H9 (cell line): ENCODE measurements at regions not wholly inside any gene's neighbourhood (a gene's known extent, or its start where the extent isn't known, plus 50 kb on each side); places are given as distances from the start of the nearest gene placed in this dataset.

Experiments
- DNase-seq: peaks from one replicate; pipeline ENCODE4 v3.0.0-alpha.2; 2017
- H2AFZ ChIP-seq: one replicate; pipeline ENCODE4 v1.6.1; 2013; ENCODE audit warnings: mild to moderate bottlenecking, low read length, control low read depth, moderate library complexity
- H2AK5ac ChIP-seq: 2 replicates; pipeline ENCODE4 v1.6.1; 2013; ENCODE audit warnings: low read length, control low read depth, mixed read lengths; ENCODE audit not compliant: insufficient read length
- H2BK120ac ChIP-seq: one replicate; pipeline ENCODE4 v1.6.1; 2013; ENCODE audit warnings: low read depth, mild to moderate bottlenecking, low read length, control low read depth, inconsistent platforms; ENCODE audit not compliant: poor library complexity, severe bottlenecking
- H2BK12ac ChIP-seq: 2 replicates; pipeline ENCODE4 v1.6.1; 2013; ENCODE audit warnings: low read length, control low read depth, mixed read lengths, low read depth; ENCODE audit not compliant: insufficient read length
- H2BK15ac ChIP-seq: 2 replicates; pipeline ENCODE4 v1.6.1; 2013; ENCODE audit warnings: low read depth, low read length, control low read depth
- H2BK20ac ChIP-seq: one replicate; pipeline ENCODE4 v1.6.1; 2013; ENCODE audit warnings: low read depth, mild to moderate bottlenecking, low read length, control low read depth, inconsistent platforms; ENCODE audit not compliant: poor library complexity, severe bottlenecking
- H2BK5ac ChIP-seq: 2 replicates; pipeline ENCODE4 v1.6.1; 2013; ENCODE audit warnings: low read length, control low read depth, mixed read lengths; ENCODE audit not compliant: insufficient read length
- H3K14ac ChIP-seq: 2 replicates; pipeline ENCODE4 v1.6.1; 2013; ENCODE audit warnings: low read length, control low read depth; ENCODE audit not compliant: insufficient read depth
- H3K18ac ChIP-seq: 2 replicates; pipeline ENCODE4 v1.6.1; 2013; ENCODE audit warnings: low read depth, mild to moderate bottlenecking, mixed read lengths, low read length, control low read depth; ENCODE audit not compliant: insufficient read length
- H3K23ac ChIP-seq: 2 replicates; pipeline ENCODE4 v1.6.1; 2013; ENCODE audit warnings: low read length, control low read depth, mixed read lengths, low read depth; ENCODE audit not compliant: insufficient read length
- H3K23me2 ChIP-seq: 2 replicates; pipeline ENCODE4 v1.6.1; 2013; ENCODE audit warnings: low read depth, mild to moderate bottlenecking, mixed read lengths, low read length, control low read depth; ENCODE audit not compliant: insufficient read length, poor library complexity, severe bottlenecking
- H3K27ac ChIP-seq: 2 replicates; pipeline ENCODE4 v1.5.1; 2013; ENCODE audit warnings: low read length, control low read depth, mixed read lengths, low read depth; ENCODE audit not compliant: insufficient read length
- H3K27me3 ChIP-seq: 2 replicates; pipeline ENCODE4 v1.6.1; 2013; ENCODE audit warnings: low read length, control low read depth, inconsistent platforms; ENCODE audit not compliant: insufficient read depth
- H3K4ac ChIP-seq: 2 replicates; pipeline ENCODE4 v1.6.1; 2013; ENCODE audit warnings: low read depth, mild to moderate bottlenecking, control low read depth, inconsistent platforms, low read length, moderate library complexity
- H3K4me1 ChIP-seq: 2 replicates; pipeline ENCODE4 v1.6.1; 2013; ENCODE audit warnings: low read length, control low read depth, inconsistent platforms; ENCODE audit not compliant: insufficient read depth
- H3K4me2 ChIP-seq: 2 replicates; pipeline ENCODE4 v1.6.1; 2013; ENCODE audit warnings: low read length, control low read depth, mixed read lengths; ENCODE audit not compliant: insufficient read length, insufficient read depth
- H3K56ac ChIP-seq: 2 replicates; pipeline ENCODE4 v1.6.1; 2013; ENCODE audit warnings: low read depth, mild to moderate bottlenecking, mixed read lengths, low read length, control low read depth; ENCODE audit not compliant: insufficient read length
- H3K79me1 ChIP-seq: 2 replicates; pipeline ENCODE4 v1.6.1; 2013; ENCODE audit warnings: low read depth, mild to moderate bottlenecking, moderate library complexity, low read length, control low read depth, inconsistent platforms; ENCODE audit not compliant: insufficient read depth, poor library complexity, severe bottlenecking
- H3K79me2 ChIP-seq: 2 replicates; pipeline ENCODE4 v1.6.1; 2013; ENCODE audit warnings: low read length, control low read depth, inconsistent platforms; ENCODE audit not compliant: insufficient read depth
- H3K9ac ChIP-seq: 2 replicates; pipeline ENCODE4 v1.6.1; 2013; ENCODE audit warnings: low read length, control low read depth, mixed read lengths; ENCODE audit not compliant: insufficient read length; ENCODE audit errors: extremely low read depth
- H3K9me3 ChIP-seq: one replicate; pipeline ENCODE4 v1.6.1; 2013; ENCODE audit warnings: low read depth, low read length, inconsistent platforms; ENCODE audit not compliant: control insufficient read depth
- H3T11ph ChIP-seq: one replicate; pipeline ENCODE4 v1.6.1; 2013; ENCODE audit warnings: mild to moderate bottlenecking, low read length, control low read depth, inconsistent platforms
- H4K20me1 ChIP-seq: one replicate; pipeline ENCODE4 v1.6.1; 2013; ENCODE audit not compliant: control insufficient read depth, insufficient read length, insufficient read depth
- H4K5ac ChIP-seq: 2 replicates; pipeline ENCODE4 v1.6.1; 2013; ENCODE audit warnings: low read depth, mild to moderate bottlenecking, mixed read lengths, low read length, control low read depth; ENCODE audit not compliant: insufficient read length
- H4K8ac ChIP-seq: replicated peaks from 2 replicates; pipeline ENCODE4 v1.6.1; 2013; ENCODE audit warnings: low read length, control low read depth, mixed read lengths, low read depth; ENCODE audit not compliant: insufficient read length
- H4K91ac ChIP-seq: 2 replicates; pipeline ENCODE4 v1.6.1; 2013; ENCODE audit warnings: low read depth, mild to moderate bottlenecking, moderate library complexity, mixed read lengths, low read length, control low read depth; ENCODE audit not compliant: insufficient read length
- H3K27ac Mint-ChIP-seq, 3 experiments: 2 replicates in 2 of 3; 3 replicates in 1 of 3; pipeline ENCODE4 v1.8.0; 2020 to 2021; ENCODE audit warnings: mixed read lengths in 3 of 3, mild to moderate bottlenecking in 1 of 3, moderate library complexity in 1 of 3
- H3K27me3 Mint-ChIP-seq: 2 replicates; pipeline ENCODE4 v1.8.0; 2021; ENCODE audit warnings: low read depth, mild to moderate bottlenecking, moderate library complexity, mixed read lengths
- H3K36me3 Mint-ChIP-seq, 3 experiments: 2 replicates in 2 of 3; 3 replicates in 1 of 3; pipeline ENCODE4 v1.8.0; 2020 to 2021; ENCODE audit warnings: low read depth in 3 of 3, mixed read lengths in 3 of 3; ENCODE audit not compliant: insufficient read depth in 1 of 3
- H3K4me1 Mint-ChIP-seq, 2 experiments: 2 replicates each; pipeline ENCODE4 v1.8.0; 2020; ENCODE audit warnings: mixed read lengths in 2 of 2
- H3K4me3 Mint-ChIP-seq, 2 experiments: 2 replicates in 1 of 2; 3 replicates in 1 of 2; pipeline ENCODE4 v1.8.0; 2020 to 2021; ENCODE audit warnings: mild to moderate bottlenecking in 2 of 2, mixed read lengths in 2 of 2, moderate library complexity in 1 of 2
- H3K9me3 Mint-ChIP-seq, 2 experiments: 2 replicates in 1 of 2; 3 replicates in 1 of 2; pipeline ENCODE4 v1.8.0; 2020; ENCODE audit warnings: mild to moderate bottlenecking in 2 of 2, mixed read lengths in 2 of 2, moderate library complexity in 1 of 2
- CTCF ChIP-seq: fragments of 200-600 bp; sonication (generic); conservative IDR thresholded peaks from 3 replicates; pipeline ENCODE4 v1.8.0; 2021; ENCODE audit warnings: antibody characterized with exemption, mild to moderate bottlenecking

GRCh38 chr3:146834917-146835316, 229.8 kb upstream of the PLSCR5 start:
- Mint-ChIP-seq H3K9me3 (no peaks in the 10 kb centered on the region), H3K27ac (no peak overlapping the region), H3K36me3 (no peaks in the 10 kb centered on the region), H3K4me1 (no peaks in the 10 kb centered on the region), H3K4me3 (no peak overlapping the region), H3K27me3 (no peaks in the 10 kb centered on the region)
- Histone ChIP-seq H3K27ac (no peak overlapping the region), H2BK15ac (no peak overlapping the region), H3T11ph (no peak overlapping the region), H4K20me1 (no peaks in the 10 kb centered on the region), H2BK120ac (no peak overlapping the region), H3K14ac (no peak overlapping the region), H3K79me1 (no peaks in the 10 kb centered on the region), H2BK5ac (no peak overlapping the region), H4K5ac (no peak overlapping the region), H3K18ac (no peak overlapping the region), H4K8ac (no peak overlapping the region), H3K23ac (no peak overlapping the region), H2AK5ac (no peak overlapping the region), H3K27me3 (no peaks in the 10 kb centered on the region), H3K9me3 (no peaks in the 10 kb centered on the region), H3K4me2 (no peak overlapping the region), H2BK12ac (no peak overlapping the region), H3K23me2 (no peaks in the 10 kb centered on the region), H3K4me1 (no peaks in the 10 kb centered on the region), H3K4ac (no peak overlapping the region), H2BK20ac (no peak overlapping the region), H3K9ac (no peak overlapping the region), H3K56ac (no peak overlapping the region), H2AFZ (no peak overlapping the region), H3K79me2 (no peaks in the 10 kb centered on the region), H4K91ac (no peak overlapping the region)
- no peak for DNase-seq
- TF ChIP-seq CTCF: no peak
